HG03095 (cell line): ENCODE measurements at regions not wholly inside any gene's neighbourhood (a gene's known extent, or its start where the extent isn't known, plus 50 kb on each side); places are given as distances from the start of the nearest gene placed in this dataset.
"Not testable (repeated sequence)": the region's sequence is repeated elsewhere in the genome, so short reads cannot be mapped to it uniquely, and the experiment has no call there.

Experiments used
- ATAC-seq: cut with Tn5 transposase; IDR thresholded peaks from one replicate; pipeline ENCODE4 v1.9.1; 2021; ENCODE audit warnings: moderate library complexity; ENCODE audit not compliant: unreplicated experiment

- peak; percentile 69 for ATAC-seq
Measured at GRCh38 chr6:144353871-144354314, 68.8 kb downstream of the UTRN start.

- ATAC-seq: no peak
Measured at GRCh38 chr6:144359783-144360182, 74.6 kb downstream of the UTRN start.

- ATAC-seq: no peak
Measured at GRCh38 chr6:144360401-144360800, 75.3 kb downstream of the UTRN start.

- ATAC-seq: no peak
Measured at GRCh38 chr6:144361016-144361415, 75.9 kb downstream of the UTRN start.

- ATAC-seq: no peak
Measured at GRCh38 chr6:144362042-144363018, 77.2 kb downstream of the UTRN start.

GRCh38 chr6:144364208-144364720 lies 79.1 kb downstream of the UTRN start:
- ATAC-seq: no peak

- ATAC-seq: no peak
Measured at GRCh38 chr6:144364782-144365181, 79.6 kb downstream of the UTRN start.

GRCh38 chr6:144365271-144365670 lies 80.1 kb downstream of the UTRN start:
- ATAC-seq: no peak

GRCh38 chr6:144369696-144370095 lies 84.6 kb downstream of the UTRN start:
- ATAC-seq: not testable (repeated sequence)

- no peak for ATAC-seq
Measured at GRCh38 chr6:144372116-144372515, 87.0 kb downstream of the UTRN start.

GRCh38 chr6:144372611-144373594 lies 87.8 kb downstream of the UTRN start:
- ATAC-seq: no peak

GRCh38 chr6:144374525-144374924 lies 89.4 kb downstream of the UTRN start:
- ATAC-seq: not testable (repeated sequence)

- ATAC-seq: no peak
Measured at GRCh38 chr6:144377586-144378210, 92.6 kb downstream of the UTRN start.

- no peak for ATAC-seq
Measured at GRCh38 chr6:144378437-144378836, 93.3 kb downstream of the UTRN start.

- no peak for ATAC-seq
Measured at GRCh38 chr6:144379356-144379755, 94.2 kb downstream of the UTRN start.

- ATAC-seq: not testable (repeated sequence)
Measured at GRCh38 chr6:144381499-144381898, 96.4 kb downstream of the UTRN start.

GRCh38 chr6:144383336-144383735 lies 98.2 kb downstream of the UTRN start:
- no peak for ATAC-seq

GRCh38 chr6:144384427-144384826 lies 99.3 kb downstream of the UTRN start:
- no peak for ATAC-seq

- not testable (repeated sequence) for ATAC-seq
Measured at GRCh38 chr6:144389474-144389873, 104.3 kb downstream of the UTRN start.

- no peak for ATAC-seq
Measured at GRCh38 chr6:144390202-144390601, 105.1 kb downstream of the UTRN start.

GRCh38 chr6:144390886-144391285 lies 105.8 kb downstream of the UTRN start:
- ATAC-seq: no peak
